ENCODE measurements at regions not wholly inside any gene's neighbourhood (a gene's known extent, or its start where the extent isn't known, plus 50 kb on each side); places are given as distances from the start of the nearest gene placed in this dataset.

DNA sequence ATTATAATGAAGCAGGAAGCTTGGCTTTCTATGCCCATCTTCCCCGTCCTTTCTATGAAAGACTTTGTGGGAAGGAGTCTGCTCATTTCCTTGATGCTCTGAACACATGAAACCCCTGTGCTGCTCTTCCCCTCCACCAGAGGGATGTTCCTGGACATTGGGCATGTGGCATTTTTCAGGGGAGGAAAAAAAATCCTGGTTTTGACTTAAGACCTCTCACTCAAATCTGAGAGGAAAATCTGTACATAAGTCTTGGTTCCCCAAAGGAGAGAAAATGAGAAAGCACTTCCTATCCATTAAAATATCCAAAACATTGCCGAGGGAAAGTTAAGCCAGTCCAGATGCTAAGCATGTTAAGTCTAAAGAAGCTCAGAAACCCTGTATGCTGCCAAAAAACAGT lies 393.0 kb downstream of the PAX1 start:
- Histone ChIP-seq H3K36me3 (ENCODE audit: control insufficient read depth, insufficient read depth, low read length) (no peaks in the 10 kb centered on the region), H2AFZ (no peak overlapping the region), H3K27me3 (ENCODE audit: control insufficient read depth, insufficient read depth, low read length) (no peaks in the 10 kb centered on the region), H3K79me2 (no peaks in the 10 kb centered on the region), H3K27ac (no peak overlapping the region), H3K9me3 (ENCODE audit: control insufficient read depth, low read length) (no peaks in the 10 kb centered on the region), H3K9ac (no peak overlapping the region), H3K4me2 (ENCODE audit: low read length) (no peak overlapping the region), H3K4me3 (ENCODE audit: low read depth, low read length) (no peak overlapping the region), H3K4me1 (no peaks in the 10 kb centered on the region)
- no peak for TF ChIP-seq CTCF (IDR thresholded peaks at IDR 0.05)

- Histone ChIP-seq H3K4me1 (no peaks in the 10 kb centered on the region), H3K79me2 (no peaks in the 10 kb centered on the region), H3K4me3 (ENCODE audit: low read depth, low read length) (no peak overlapping the region), H3K27me3 (ENCODE audit: control insufficient read depth, insufficient read depth, low read length) (no peaks in the 10 kb centered on the region), H3K36me3 (ENCODE audit: control insufficient read depth, insufficient read depth, low read length) (no peaks in the 10 kb centered on the region), H3K4me2 (ENCODE audit: low read length) (no peak overlapping the region), H3K9ac (no peak overlapping the region), H3K9me3 (ENCODE audit: control insufficient read depth, low read length) (no peaks in the 10 kb centered on the region), H3K27ac (no peak overlapping the region), H2AFZ (no peak overlapping the region)
- no peak for TF ChIP-seq CTCF (IDR thresholded peaks at IDR 0.05)
Measured at GRCh38 chr20:22093122-22093521, 387.7 kb downstream of the PAX1 start.

GRCh38 chr20:22088882-22089281 lies 383.4 kb downstream of the PAX1 start:
- H3K9me3 ChIP-seq (ENCODE audit: control insufficient read depth, low read length): no peaks in the 10 kb centered on the region
- H3K4me1 ChIP-seq: no peaks in the 10 kb centered on the region
- no peak overlapping the region for H3K4me2 ChIP-seq (ENCODE audit: low read length)
- H3K9ac ChIP-seq: no peak overlapping the region
- H2AFZ ChIP-seq: no peak overlapping the region
- H3K79me2 ChIP-seq: no peaks in the 10 kb centered on the region
- H3K27me3 ChIP-seq (ENCODE audit: control insufficient read depth, insufficient read depth, low read length): no peaks in the 10 kb centered on the region
- H3K4me3 ChIP-seq (ENCODE audit: low read depth, low read length): no peak overlapping the region
- H3K27ac ChIP-seq: no peak overlapping the region
- TF ChIP-seq CTCF (IDR thresholded peaks at IDR 0.05): no peak
- no peaks in the 10 kb centered on the region for H3K36me3 ChIP-seq (ENCODE audit: control insufficient read depth, insufficient read depth, low read length)

GRCh38 chr20:22080985-22081384 lies 375.5 kb downstream of the PAX1 start:
- Histone ChIP-seq H3K27ac (no peak overlapping the region), H3K4me2 (ENCODE audit: low read length) (no peak overlapping the region), H3K79me2 (no peaks in the 10 kb centered on the region), H2AFZ (no peak overlapping the region), H3K9me3 (ENCODE audit: control insufficient read depth, low read length) (no peaks in the 10 kb centered on the region), H3K4me1 (no peaks in the 10 kb centered on the region), H3K27me3 (ENCODE audit: control insufficient read depth, insufficient read depth, low read length) (no peaks in the 10 kb centered on the region), H3K4me3 (ENCODE audit: low read depth, low read length) (no peak overlapping the region), H3K36me3 (ENCODE audit: control insufficient read depth, insufficient read depth, low read length) (no peaks in the 10 kb centered on the region), H3K9ac (no peak overlapping the region)
- TF ChIP-seq CTCF (IDR thresholded peaks at IDR 0.05): no peak

DNA sequence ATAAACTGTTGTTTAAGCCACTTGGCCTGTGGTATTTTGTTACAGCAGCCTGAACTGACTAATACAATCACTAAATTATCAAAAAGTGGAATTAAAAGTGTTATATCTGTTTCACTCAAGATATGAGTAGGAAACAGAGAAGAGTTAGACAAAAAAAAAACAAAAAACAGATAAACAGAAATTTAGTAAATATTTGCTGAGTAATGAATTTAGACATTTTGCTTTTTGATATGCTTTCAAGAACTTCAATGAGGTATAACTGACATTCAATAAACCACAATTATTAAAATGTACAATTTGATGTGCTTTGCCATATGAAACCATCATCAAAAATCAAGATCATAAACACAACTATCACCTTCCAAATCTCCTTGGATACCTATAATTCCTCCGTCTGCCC lies 369.2 kb downstream of the PAX1 start:
- Histone ChIP-seq H3K4me2 (ENCODE audit: low read length) (no peak overlapping the region), H3K4me3 (ENCODE audit: low read depth, low read length) (no peak overlapping the region), H2AFZ (no peak overlapping the region), H3K4me1 (peaks cover 3% of the 10 kb centered on the region), H3K79me2 (no peaks in the 10 kb centered on the region), H3K9ac (no peak overlapping the region), H3K27ac (no peak overlapping the region), H3K36me3 (ENCODE audit: control insufficient read depth, insufficient read depth, low read length) (no peaks in the 10 kb centered on the region), H3K27me3 (ENCODE audit: control insufficient read depth, insufficient read depth, low read length) (no peaks in the 10 kb centered on the region), H3K9me3 (ENCODE audit: control insufficient read depth, low read length) (no peaks in the 10 kb centered on the region)
- no peak for TF ChIP-seq CTCF (IDR thresholded peaks at IDR 0.05)

Measured in parathyroid adenoma (tissue), 2 donors.